Loucy (cell line): ENCODE measurements at regions not wholly inside any gene's neighbourhood (a gene's known extent, or its start where the extent isn't known, plus 50 kb on each side); places are given as distances from the start of the nearest gene placed in this dataset.

Source experiments
- H2AFZ ChIP-seq: fragments of 200-600 bp; sonication (generic); 2 replicates; pipeline ENCODE4 v1.6.0; 2016; ENCODE audit warnings: antibody characterized with exemption, mild to moderate bottlenecking, low read length, moderate library complexity
- H3F3A ChIP-seq: fragments of 200-600 bp; 2 replicates; pipeline ENCODE4 v1.6.0; 2016; ENCODE audit warnings: antibody characterized with exemption, low read depth, mild to moderate bottlenecking
- H3K27me3 ChIP-seq: fragments of 200-600 bp; sonication (generic); 2 replicates; pipeline ENCODE4 v1.6.1; 2014; ENCODE audit warnings: low read length, mild to moderate bottlenecking; ENCODE audit not compliant: insufficient read depth, poor library complexity, severe bottlenecking
- H3K36me3 ChIP-seq: fragments of 200-600 bp; sonication (generic); 2 replicates; pipeline ENCODE4 v1.6.1; 2016; ENCODE audit warnings: low read length; ENCODE audit not compliant: insufficient read depth
- H3K4me1 ChIP-seq: fragments of 200-600 bp; sonication (generic); 2 replicates; pipeline ENCODE4 v1.5.1; 2014; ENCODE audit warnings: low read length, mild to moderate bottlenecking; ENCODE audit not compliant: insufficient read depth, poor library complexity, severe bottlenecking
- H3K4me2 ChIP-seq: fragments of 200-600 bp; sonication (generic); 2 replicates; pipeline ENCODE4 v1.6.0; 2014; ENCODE audit warnings: antibody characterized with exemption, low read length, low read depth, mild to moderate bottlenecking; ENCODE audit not compliant: poor library complexity, severe bottlenecking
- H3K4me3 ChIP-seq: fragments of 200-600 bp; sonication (generic); 2 replicates; pipeline ENCODE4 v1.5.1; 2014; ENCODE audit warnings: low read length, mild to moderate bottlenecking, mixed read lengths; ENCODE audit not compliant: poor library complexity, severe bottlenecking
- H3K79me2 ChIP-seq: fragments of 200-600 bp; sonication (generic); 2 replicates; pipeline ENCODE4 v1.6.1; 2014; ENCODE audit warnings: low read length; ENCODE audit not compliant: insufficient read depth
- H3K9ac ChIP-seq: fragments of 200-600 bp; sonication (generic); 2 replicates; pipeline ENCODE4 v1.6.0; 2014; ENCODE audit warnings: mild to moderate bottlenecking, low read depth, low read length, moderate library complexity; ENCODE audit not compliant: poor library complexity, severe bottlenecking
- H3K9me2 ChIP-seq: fragments of 200-600 bp; sonication (generic); replicated peaks from 2 replicates; pipeline ENCODE4 v1.6.1; 2016; ENCODE audit warnings: low read depth, low read length, mixed read lengths
- H3K9me3 ChIP-seq: fragments of 200-600 bp; sonication (generic); 2 replicates; pipeline ENCODE4 v1.6.1; 2014; ENCODE audit warnings: mild to moderate bottlenecking, antibody characterized with exemption, low read length, low read depth; ENCODE audit not compliant: insufficient read depth
- H4K20me1 ChIP-seq: fragments of 200-600 bp; sonication (generic); 2 replicates; pipeline ENCODE4 v1.6.0; 2014; ENCODE audit warnings: antibody characterized with exemption, low read length, mild to moderate bottlenecking; ENCODE audit not compliant: insufficient read depth, poor library complexity, severe bottlenecking
- EZH2phosphoT487 ChIP-seq: fragments of 200-600 bp; IDR thresholded peaks from 2 replicates; pipeline ENCODE4 v1.6.1; 2018; ENCODE audit warnings: antibody characterized with exemption, mild to moderate bottlenecking, moderate library complexity, borderline replicate concordance
- TF ChIP-seq, protein P1 (sequence below): fragments of 200-600 bp; sonication (generic); conservative IDR thresholded peaks from 2 replicates; pipeline ENCODE4 v1.5.1; 2014; ENCODE audit warnings: mild to moderate bottlenecking, antibody characterized with exemption, low read length

DNA sequence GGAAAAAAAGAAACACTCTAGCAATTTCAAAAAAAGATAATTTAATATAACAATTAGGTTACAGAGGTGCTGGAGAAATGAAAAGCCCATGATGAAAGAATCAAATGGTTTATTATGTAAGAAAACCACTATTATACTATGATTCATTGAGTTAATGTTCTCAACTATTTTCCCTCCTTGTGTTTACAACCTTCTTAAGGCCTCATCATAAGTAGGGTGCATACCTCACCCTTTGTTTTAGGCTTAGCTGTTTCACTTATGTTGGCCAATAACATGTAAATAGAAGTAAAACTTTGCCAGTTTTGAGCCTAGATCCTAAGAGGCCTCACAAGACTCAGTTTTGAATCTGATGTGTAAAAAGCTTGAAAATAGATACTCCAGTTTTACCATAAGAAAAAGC lies 418.3 kb upstream of the DDX18 start:
- Histone ChIP-seq H3F3A (no peaks in the 10 kb centered on the region), H4K20me1 (no peaks in the 10 kb centered on the region), H3K4me3 (no peak overlapping the region), H3K4me1 (no peaks in the 10 kb centered on the region), H3K36me3 (no peaks in the 10 kb centered on the region), H2AFZ (no peak overlapping the region), H3K9me2 (no peaks in the 10 kb centered on the region), H3K79me2 (no peaks in the 10 kb centered on the region), H3K4me2 (no peak overlapping the region), H3K9me3 (no peaks in the 10 kb centered on the region), H3K9ac (no peak overlapping the region), H3K27me3 (no peaks in the 10 kb centered on the region)
- TF ChIP-seq, protein P1, sequence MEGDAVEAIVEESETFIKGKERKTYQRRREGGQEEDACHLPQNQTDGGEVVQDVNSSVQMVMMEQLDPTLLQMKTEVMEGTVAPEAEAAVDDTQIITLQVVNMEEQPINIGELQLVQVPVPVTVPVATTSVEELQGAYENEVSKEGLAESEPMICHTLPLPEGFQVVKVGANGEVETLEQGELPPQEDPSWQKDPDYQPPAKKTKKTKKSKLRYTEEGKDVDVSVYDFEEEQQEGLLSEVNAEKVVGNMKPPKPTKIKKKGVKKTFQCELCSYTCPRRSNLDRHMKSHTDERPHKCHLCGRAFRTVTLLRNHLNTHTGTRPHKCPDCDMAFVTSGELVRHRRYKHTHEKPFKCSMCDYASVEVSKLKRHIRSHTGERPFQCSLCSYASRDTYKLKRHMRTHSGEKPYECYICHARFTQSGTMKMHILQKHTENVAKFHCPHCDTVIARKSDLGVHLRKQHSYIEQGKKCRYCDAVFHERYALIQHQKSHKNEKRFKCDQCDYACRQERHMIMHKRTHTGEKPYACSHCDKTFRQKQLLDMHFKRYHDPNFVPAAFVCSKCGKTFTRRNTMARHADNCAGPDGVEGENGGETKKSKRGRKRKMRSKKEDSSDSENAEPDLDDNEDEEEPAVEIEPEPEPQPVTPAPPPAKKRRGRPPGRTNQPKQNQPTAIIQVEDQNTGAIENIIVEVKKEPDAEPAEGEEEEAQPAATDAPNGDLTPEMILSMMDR, result no peak
- TF ChIP-seq EZH2phosphoT487, result no peak

DNA sequence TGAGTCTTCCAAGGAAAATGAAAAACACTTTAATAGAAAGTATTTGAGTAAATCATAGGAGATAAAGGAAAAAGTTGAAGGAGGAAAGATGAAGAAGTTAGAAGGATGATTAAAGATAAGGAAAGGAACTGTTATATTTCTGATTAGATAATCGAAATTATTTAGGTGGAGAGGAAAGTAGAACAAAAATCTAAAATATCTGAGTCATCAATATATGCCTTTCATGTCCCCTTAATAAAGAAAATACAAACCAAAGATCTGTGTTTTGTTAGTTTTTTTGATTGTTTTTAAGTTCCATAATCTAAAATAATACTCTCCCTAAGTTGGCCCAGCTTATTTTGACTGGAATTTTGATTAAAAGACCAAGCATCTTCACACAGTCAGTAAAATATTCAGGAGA lies 412.9 kb upstream of the DDX18 start:
- H3K4me2 ChIP-seq, result no peak overlapping the region
- no peaks in the 10 kb centered on the region for H3K4me1 ChIP-seq
- H3K79me2 ChIP-seq, result no peaks in the 10 kb centered on the region
- H3K27me3 ChIP-seq, result no peaks in the 10 kb centered on the region
- no peaks in the 10 kb centered on the region for H4K20me1 ChIP-seq
- no peaks in the 10 kb centered on the region for H3K36me3 ChIP-seq
- no peaks in the 10 kb centered on the region for H3F3A ChIP-seq
- no peaks in the 10 kb centered on the region for H3K9me3 ChIP-seq
- H3K9ac ChIP-seq, result no peak overlapping the region
- H3K4me3 ChIP-seq, result no peak overlapping the region
- H3K9me2 ChIP-seq, result no peaks in the 10 kb centered on the region
- TF ChIP-seq, protein P1, result no peak
- no peak for TF ChIP-seq EZH2phosphoT487
- no peak overlapping the region for H2AFZ ChIP-seq

DNA sequence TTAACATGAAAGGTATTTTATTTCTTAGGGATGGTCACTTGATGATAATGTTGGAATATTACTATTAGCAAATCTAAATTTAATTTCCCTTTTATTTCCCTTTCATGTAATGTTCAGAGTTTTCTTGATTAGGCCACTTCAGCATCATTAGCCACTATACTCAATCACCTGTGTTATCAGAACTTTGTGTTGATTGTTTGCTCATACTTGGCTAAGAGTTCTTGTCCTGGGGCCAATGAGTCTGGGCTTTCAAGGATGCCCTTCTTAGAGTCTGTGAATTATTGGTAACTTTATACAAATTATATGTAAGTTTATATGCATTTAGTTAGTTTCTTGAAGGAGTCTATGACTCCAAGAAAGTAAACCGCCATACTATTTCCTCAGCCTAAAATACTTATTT lies 408.0 kb upstream of the DDX18 start:
- Histone ChIP-seq H4K20me1 (no peaks in the 10 kb centered on the region), H3K9me3 (no peaks in the 10 kb centered on the region), H3K27me3 (no peaks in the 10 kb centered on the region), H3K9ac (no peak overlapping the region), H3F3A (no peaks in the 10 kb centered on the region), H3K79me2 (no peaks in the 10 kb centered on the region), H2AFZ (no peak overlapping the region), H3K4me1 (no peaks in the 10 kb centered on the region), H3K9me2 (no peaks in the 10 kb centered on the region), H3K36me3 (no peaks in the 10 kb centered on the region), H3K4me2 (no peak overlapping the region), H3K4me3 (no peak overlapping the region)
- no peak for TF ChIP-seq EZH2phosphoT487
- TF ChIP-seq, protein P1, result no peak
